Skin of body (tissue), 1 donor: ENCODE measurements at regions not wholly inside any gene's neighbourhood (a gene's known extent, or its start where the extent isn't known, plus 50 kb on each side); places are given as distances from the start of the nearest gene placed in this dataset.
A peak's percentile ranks its signal among the peaks of the same experiment; 100 is the strongest.

Source experiments
- DNase-seq: peaks from one replicate; lab custom pipeline; 2025; lab: John Stamatoyannopoulos, UW

GRCh38 chr6:140915103-140915502, 1217.6 kb upstream of the GJE1 start:
- DNase-seq: peak; percentile 88

DNA sequence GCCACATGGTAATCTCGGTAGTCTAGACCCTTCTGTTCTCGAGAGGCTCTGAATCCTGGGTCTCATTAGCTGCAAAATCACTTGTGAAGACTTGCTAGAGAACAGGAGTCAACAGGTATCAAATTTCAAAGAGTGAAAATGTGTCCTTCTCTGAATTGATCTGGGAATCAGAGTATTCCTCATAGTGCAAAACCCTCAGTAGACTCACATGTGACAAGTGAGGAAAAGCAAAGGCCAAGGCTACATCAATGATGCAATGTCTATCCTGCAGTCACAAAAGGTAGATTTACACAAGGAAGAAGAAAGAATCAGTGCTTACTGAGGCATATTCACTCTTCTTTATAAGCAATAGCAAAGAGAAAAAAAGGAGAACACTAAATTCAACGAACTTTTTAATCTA, 1220.0 kb upstream of the GJE1 start:
- no peak for DNase-seq

GRCh38 chr6:140909625-140910024, 1223.1 kb upstream of the GJE1 start:
- no peak for DNase-seq

- no peak for DNase-seq
Measured at GRCh38 chr6:140909156-140909555, 1223.6 kb upstream of the GJE1 start.

- no peak for DNase-seq
Measured at GRCh38 chr6:140908505-140908904, 1224.2 kb upstream of the GJE1 start.

GRCh38 chr6:140907235-140907634, 1225.5 kb upstream of the GJE1 start:
- no peak for DNase-seq

DNA sequence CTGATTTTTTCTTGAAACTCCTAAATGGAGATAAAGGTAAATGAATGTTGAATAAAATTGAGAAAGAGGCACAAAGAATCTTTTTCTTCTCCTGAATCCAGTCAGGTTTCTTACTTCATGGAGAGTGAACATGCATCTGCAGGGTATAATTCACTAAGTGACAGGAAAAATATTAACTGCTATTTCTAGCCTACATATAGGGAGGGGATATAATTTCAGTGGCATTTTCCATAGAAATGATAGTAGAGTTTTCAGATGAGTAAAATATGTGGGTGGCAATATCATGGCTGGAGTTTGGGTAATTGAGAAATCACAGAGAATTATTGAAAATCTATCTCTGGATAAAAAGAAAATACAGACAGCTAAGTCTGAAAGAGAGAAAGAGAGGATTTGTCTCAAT, 1227.0 kb upstream of the GJE1 start:
- DNase-seq: no peak

DNA sequence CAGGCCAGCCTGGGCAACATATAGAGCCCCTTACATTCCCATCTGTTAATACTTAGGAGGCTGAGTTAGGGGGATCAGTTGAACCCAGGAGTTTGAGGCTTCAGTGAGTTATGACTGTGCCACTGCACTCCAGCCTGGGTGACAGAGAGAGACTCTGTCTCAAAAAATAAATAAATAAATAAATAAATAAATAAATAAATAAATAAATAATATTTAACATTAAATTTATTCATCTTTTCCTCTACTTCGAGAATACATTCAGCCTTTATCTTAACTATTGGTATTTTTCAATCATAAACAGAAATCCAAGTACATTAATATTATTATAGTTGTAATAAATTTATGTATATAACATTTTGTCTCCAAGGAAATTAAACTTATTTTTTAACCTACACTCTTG, 1227.7 kb upstream of the GJE1 start:
- no peak for DNase-seq

DNA sequence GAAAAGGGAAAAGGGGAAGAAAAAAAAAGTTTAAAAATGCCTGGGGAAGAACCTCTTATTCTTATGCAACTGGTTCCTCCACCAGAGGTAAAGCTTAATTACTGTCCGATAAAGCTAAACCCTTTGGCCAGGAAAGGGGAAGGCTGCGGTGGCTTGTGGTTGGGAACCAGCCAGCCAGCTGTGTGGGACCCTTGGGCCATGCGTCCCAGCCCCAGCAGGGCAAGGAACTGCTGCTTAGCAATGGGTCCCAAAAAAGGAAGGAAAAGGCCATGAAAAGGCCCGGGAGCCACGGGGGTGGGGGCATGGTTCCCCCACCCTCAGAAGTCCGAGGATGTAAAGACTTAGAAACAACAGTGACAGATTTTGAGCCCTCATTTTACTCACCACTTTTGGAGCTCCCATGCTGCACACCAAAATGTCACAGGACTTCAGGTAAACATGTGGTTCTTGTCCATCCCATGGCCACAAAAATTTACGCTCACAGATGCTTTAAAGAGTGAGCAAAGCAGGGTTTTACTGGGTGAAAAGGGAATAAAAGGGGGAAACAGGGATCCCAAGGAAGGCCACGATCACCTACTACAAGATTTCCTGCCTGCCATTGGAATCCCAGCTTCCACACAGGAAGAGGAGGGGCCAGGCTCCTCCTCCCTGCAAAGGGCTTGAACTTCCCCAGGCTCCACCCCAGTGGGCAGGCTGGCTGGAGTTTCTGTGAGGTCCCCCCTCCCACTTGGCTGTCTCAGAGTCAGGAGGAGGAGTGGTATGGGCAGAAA, 1234.7 kb upstream of the GJE1 start:
- no peak for DNase-seq

- no peak for DNase-seq
Measured at GRCh38 chr6:140897349-140897748, 1235.4 kb upstream of the GJE1 start.

DNA sequence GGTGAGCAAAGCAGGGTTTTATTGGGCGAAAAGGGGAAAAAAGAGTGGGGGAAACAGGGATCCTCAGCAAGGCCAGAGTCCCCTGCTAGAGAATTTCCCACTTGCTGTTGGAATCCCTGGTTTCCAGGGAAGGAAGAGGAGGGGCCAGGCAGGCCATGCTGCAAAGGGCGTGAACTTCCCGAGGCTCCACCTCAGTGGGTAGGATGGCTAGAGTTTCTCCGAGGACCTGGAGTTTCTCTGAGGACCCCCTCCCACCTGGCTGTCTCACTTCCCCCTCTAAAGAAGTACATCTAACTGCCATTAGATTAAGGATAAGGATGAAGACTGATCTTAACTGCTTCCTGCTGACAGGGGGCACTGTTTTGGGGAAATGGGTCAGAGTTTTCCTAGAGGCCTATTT, 1239.3 kb upstream of the GJE1 start:
- no peak for DNase-seq

DNA sequence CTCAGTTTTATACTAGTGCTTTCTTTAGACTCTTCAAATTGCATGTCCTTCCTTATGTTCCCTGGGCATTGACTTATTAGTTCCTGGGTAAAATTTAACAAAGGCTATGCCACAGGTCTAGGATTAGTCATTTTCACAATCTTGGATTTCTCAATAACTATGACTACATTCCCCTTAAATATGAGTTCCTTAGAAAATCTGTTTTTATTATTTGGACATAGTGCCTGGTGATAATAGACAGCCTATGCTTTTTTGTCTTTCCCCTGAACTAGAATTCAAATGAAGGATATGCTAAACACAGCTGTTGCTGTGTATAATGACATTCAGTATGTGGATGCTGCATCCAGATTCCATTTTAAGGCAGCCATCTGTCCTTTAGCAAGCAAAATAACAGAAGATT, 1252.8 kb upstream of the GJE1 start:
- DNase-seq: no peak

DNA sequence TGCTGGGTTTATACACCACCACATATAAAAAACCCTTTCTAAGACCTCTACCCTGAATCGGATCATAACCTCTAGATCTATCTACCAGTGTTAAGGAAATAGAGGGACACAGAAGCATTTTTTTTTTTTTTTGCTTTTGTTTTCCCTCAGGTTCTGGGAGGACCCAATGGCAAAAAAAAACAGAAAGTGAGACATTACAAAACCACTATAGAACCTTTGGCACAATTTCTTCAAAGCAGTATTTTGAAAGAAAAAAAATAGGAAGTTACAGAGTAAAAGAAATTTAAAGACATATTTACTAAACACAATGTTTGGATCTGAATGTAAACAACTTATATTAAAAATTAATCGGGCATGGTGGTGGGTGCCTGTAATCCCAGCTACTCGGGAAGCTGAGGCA, 1258.7 kb upstream of the GJE1 start:
- DNase-seq: no peak

GRCh38 chr6:140872885-140873284, 1259.8 kb upstream of the GJE1 start:
- DNase-seq: no peak

DNA sequence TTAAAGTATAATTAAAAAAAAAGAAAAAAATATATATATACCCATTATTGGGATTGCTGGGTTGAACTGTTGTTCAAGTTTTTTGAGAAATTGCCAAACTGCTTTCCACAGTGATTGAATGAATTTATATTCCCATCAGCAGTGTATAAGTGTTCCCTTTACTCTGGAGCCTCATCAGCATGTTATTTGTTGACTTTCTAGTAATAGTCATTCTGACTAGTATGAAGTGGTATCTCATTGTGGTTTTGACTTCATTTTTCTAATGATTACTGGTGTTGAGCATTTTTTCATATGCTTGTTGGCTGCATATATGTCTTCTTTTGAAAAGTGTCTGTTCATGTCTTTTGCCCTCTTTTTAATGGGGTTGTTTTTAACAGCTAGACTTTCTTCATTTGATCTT, 1260.8 kb upstream of the GJE1 start:
- no peak for DNase-seq

DNA sequence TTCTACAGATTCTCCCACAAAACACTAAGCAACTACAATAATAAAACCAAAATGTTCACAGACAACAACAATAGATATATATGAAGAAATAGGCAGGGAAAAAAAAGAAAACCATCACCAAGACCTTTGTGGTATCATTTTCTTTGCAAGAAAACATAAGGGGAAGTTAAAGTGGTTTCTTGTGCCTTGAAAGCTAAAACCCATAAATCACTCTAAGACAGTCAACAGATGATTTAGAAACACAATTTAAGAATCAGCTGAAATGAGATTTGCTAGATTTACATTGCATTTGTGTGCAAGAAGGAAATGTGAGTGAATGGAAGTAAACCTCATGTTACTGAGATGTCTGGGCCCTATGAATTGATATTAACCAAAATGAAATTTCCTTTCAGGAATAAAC, 1265.4 kb upstream of the GJE1 start:
- no peak for DNase-seq

DNA sequence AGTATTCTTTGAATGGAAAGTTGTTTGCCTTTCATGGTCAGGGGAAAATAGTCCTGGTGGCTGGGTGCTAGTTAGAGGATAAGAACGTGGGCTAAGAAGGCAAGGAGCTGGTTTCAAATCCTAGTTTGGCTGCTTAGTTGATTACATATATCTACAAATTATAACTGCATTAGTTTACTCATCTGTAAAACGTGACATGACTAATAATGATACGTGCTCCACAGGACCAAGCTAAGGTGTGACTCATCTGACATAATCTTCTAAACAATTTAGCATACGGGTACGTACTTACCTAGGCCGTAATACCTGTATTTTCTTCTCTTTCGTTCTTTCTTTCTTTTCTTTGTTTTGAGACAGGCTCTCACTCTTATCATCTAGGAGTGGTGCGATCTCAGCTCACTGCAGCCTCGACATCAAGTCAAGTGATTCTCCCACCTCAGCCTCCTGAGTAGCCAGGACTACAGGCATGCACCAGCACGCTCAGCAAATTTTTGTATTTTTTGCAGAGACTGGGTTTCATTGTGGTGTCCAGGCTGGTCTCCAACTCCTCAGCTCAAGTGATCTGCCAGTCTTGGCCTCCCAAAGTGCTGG, 1274.2 kb upstream of the GJE1 start:
- no peak for DNase-seq

DNA sequence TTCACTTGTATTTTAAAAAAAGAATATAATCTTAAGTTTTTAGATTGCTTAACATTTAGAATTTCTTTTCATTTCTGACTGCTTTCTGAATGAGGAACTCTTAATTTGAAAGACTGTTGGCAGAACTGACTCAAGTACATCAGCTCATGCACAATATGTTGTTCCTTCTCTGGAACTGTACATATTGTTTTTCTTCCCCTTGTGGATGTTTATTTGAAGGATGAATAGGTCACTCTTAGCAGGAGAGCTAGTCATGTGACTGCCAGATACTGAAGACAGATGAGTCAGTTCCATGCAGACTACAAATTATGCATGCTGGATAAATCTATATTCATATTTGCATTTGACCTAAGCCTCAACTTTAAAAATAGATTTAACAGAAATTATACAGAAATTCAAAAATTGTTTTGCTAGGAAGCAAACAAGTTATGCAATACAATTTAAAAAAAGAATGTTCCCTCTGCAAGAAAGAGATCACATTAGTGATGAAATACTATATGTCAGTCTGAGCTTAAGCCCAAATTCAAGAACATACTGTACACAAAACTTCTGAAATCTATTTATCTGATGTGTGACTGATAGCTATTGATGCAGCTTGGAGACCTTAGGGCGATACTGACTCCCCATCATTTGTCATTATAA, 1274.9 kb upstream of the GJE1 start:
- peak; percentile 49 for DNase-seq

DNA sequence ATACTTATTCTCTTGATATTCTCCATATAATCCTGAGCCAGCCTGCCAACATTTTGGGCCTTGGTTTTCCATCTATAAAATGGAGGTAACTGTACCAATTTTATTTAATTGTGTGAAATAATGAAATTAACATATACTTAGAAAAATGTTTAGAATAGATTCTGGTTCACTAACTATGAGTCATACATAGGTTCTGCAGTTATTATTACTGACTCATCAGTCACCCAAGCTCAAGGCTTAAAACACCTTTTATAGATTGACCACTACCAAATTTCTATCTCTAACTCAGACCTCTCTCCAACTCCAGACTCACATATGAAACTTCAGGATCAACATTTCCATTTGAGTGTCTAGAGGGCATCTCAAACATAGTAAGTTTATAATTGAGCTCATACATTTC, 1277.2 kb upstream of the GJE1 start:
- DNase-seq: no peak

- peak; percentile 84 for DNase-seq
Measured at GRCh38 chr6:140854318-140854717, 1278.4 kb upstream of the GJE1 start.

- DNase-seq: no peak
Measured at GRCh38 chr6:140850438-140850837, 1282.3 kb upstream of the GJE1 start.

- DNase-seq: no peak
Measured at GRCh38 chr6:140849456-140849855, 1283.3 kb upstream of the GJE1 start.

DNA sequence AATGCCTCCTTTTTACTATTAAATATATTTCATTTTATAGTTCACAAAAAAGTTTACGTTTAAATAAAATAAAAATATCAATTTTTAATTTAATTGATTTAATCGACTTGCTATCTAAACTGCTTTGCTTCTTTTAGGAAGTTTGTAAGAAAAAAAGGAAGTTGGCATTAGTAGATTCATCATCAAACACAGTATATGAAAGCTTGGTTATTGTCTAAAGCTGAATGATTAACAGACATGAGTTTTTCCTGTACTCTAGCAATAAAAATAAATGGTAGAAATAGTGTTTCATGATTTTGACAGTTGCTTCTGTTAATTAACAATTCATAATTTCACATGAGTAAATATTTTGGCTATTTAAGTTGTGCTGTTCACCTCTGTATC, 1285.5 kb upstream of the GJE1 start:
- DNase-seq: no peak
